Keratinocyte (primary cell): ENCODE measurements at regions not wholly inside any gene's neighbourhood (a gene's known extent, or its start where the extent isn't known, plus 50 kb on each side); places are given as distances from the start of the nearest gene placed in this dataset.

Source experiments
- EZH2 ChIP-seq: IDR thresholded peaks from one replicate; pipeline ENCODE4 v1.6.1; 2012; ENCODE audit warnings: inconsistent platforms, mild to moderate bottlenecking, low read length, moderate library complexity
- TF ChIP-seq, protein P1 (sequence below), 3 experiments: IDR thresholded peaks in 1 of 3; conservative IDR thresholded peaks in 1 of 3; optimal IDR thresholded peaks in 1 of 3; 2 replicates in 2 of 3; 3 replicates in 1 of 3; pipeline versions ENCODE3 to v1.5.1; 2011; ENCODE audit warnings: low read length in 3 of 3, mild to moderate bottlenecking in 3 of 3, moderate library complexity in 2 of 3, control low read depth in 1 of 3, inconsistent platforms in 1 of 3; ENCODE audit not compliant: insufficient read depth in 2 of 3; ENCODE audit errors: extremely low read depth in 1 of 3

DNA sequence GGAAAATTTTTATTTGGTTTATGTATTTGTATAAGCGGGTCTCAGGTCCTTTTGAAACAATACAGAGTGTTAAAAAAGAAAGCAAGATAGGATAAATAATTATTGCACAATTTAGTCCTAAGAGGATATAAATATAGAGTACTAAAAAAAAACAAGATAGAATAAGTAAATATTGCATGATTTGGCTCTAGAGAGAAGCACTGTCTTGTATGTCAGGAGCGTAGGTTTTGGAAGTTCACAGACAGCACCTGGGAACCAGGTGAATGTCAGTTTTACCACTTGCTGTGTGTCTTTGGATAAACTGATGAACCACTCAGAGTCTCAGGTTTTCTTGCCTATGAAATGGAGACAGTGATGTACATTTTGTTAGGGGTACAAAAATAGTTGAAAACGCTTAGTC lies 266.2 kb upstream of the ADAMTSL1 start:
- TF ChIP-seq, protein P1, sequence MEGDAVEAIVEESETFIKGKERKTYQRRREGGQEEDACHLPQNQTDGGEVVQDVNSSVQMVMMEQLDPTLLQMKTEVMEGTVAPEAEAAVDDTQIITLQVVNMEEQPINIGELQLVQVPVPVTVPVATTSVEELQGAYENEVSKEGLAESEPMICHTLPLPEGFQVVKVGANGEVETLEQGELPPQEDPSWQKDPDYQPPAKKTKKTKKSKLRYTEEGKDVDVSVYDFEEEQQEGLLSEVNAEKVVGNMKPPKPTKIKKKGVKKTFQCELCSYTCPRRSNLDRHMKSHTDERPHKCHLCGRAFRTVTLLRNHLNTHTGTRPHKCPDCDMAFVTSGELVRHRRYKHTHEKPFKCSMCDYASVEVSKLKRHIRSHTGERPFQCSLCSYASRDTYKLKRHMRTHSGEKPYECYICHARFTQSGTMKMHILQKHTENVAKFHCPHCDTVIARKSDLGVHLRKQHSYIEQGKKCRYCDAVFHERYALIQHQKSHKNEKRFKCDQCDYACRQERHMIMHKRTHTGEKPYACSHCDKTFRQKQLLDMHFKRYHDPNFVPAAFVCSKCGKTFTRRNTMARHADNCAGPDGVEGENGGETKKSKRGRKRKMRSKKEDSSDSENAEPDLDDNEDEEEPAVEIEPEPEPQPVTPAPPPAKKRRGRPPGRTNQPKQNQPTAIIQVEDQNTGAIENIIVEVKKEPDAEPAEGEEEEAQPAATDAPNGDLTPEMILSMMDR (optimal IDR thresholded peaks at IDR 0.05 in 1 of 3, IDR thresholded peaks at IDR 0.05 in 1 of 3, conservative IDR thresholded peaks at IDR 0.05 in 1 of 3; ENCODE audit: extremely low read depth in 1 of 3, insufficient read depth in 2 of 3, low read length in 3 of 3): no peak
- TF ChIP-seq EZH2: no peak
